Tibial nerve (tissue), 4 donors: ENCODE measurements at regions not wholly inside any gene's neighbourhood (a gene's known extent, or its start where the extent isn't known, plus 50 kb on each side); places are given as distances from the start of the nearest gene placed in this dataset.

ENCODE experiments used
- DNase-seq, 2 donors: peaks; one replicate each; pipeline ENCODE4 v3.0.0-alpha.2; 2019; ENCODE audit warnings: low spot score in 2 of 2
- H3K27ac ChIP-seq, 4 donors: fragments of 200-600 bp; sonication (generic) in 3 of 4; one replicate each; pipeline ENCODE4 v1.5.1; 2017 to 2019; ENCODE audit warnings: mild to moderate bottlenecking in 1 of 4
- H3K27me3 ChIP-seq, 2 donors: fragments of 200-600 bp; sonication (generic) in 1 of 2; one replicate each; pipeline versions ENCODE4 v1.5.1 to v1.6.0; 2017 to 2019
- H3K36me3 ChIP-seq, 3 donors: fragments of 200-600 bp; sonication (generic); one replicate each; pipeline ENCODE4 v1.5.1; 2018 to 2019
- H3K4me1 ChIP-seq, 4 donors: fragments of 200-600 bp; sonication (generic) in 3 of 4; one replicate each; pipeline ENCODE4 v1.5.1; 2017 to 2019
- H3K4me3 ChIP-seq, 4 donors: fragments of 200-600 bp; sonication (generic) in 3 of 4; one replicate each; pipeline ENCODE4 v1.5.1; 2017 to 2019; ENCODE audit warnings: mild to moderate bottlenecking in 1 of 4, moderate library complexity in 1 of 4
- H3K9me3 ChIP-seq, 4 donors: fragments of 200-600 bp; sonication (generic) in 3 of 4; one replicate each; pipeline ENCODE4 v1.5.1; 2017 to 2019
- EP300 ChIP-seq, 2 donors: sonication (generic); formaldehyde crosslinking; IDR thresholded peaks; one replicate each; pipeline ENCODE4 v1.6.1; 2017; ENCODE audit warnings: antibody characterized with exemption in 2 of 2, mild to moderate bottlenecking in 1 of 2
- POLR2A ChIP-seq, 2 donors: fragments of 450-650 bp; IDR thresholded peaks; one replicate each; pipeline ENCODE4 v1.6.1; 2017; ENCODE audit warnings: antibody characterized with exemption in 2 of 2, mild to moderate bottlenecking in 2 of 2, moderate library complexity in 2 of 2
- WGBS, 2 donors: methylation state at CpG; one replicate each; pipeline ENCODE4 v1.1.5; 2018; 5-methylcytosine and 5-hydroxymethylcytosine counted together
- TF ChIP-seq, protein P1 (sequence below), 5 experiments: fragments of 200-600 bp in 3 of 5; fragments of 450-650 bp in 2 of 5; sonication (generic) in 3 of 5; IDR thresholded peaks; one replicate each; pipeline ENCODE4 v1.5.1; 2016 to 2019; ENCODE audit warnings: antibody characterized with exemption in 5 of 5, mild to moderate bottlenecking in 3 of 5, moderate library complexity in 2 of 5

DNA sequence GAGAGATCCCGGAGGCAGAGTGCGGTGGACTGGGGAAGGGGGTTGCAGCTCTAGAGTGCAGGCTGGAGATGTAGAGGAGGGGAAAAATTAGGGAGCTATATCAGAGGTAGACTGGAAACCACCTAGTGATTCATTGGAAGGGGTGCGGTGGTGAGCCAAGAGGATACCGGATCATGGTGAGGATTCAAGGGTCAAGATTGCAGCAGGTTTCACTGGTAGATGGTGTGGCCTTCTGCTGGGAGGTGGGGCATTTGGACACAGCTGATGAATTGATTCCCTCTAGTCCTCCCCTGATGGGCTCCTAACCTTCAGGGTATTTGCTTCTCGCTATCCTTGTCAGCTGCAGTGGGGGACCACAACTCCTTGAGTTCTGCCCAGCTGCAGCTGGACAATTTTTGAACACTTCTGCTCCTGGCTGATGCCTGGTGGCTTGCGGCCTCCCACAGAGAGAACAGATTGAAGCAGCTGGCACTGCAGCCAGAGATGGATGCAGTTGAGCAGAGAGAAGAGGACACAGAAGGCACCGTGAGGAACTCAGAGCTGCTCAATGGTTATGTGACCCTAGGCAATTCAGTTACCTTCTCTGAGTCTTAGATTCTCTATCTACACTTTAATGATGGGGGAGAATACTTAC, 134.4 kb upstream of the ABCA1 start:
- Histone ChIP-seq H3K27ac (no peak overlapping the region), H3K4me1 (peaks cover 3 to 35% (median 22%) of the 10 kb centered on the region in 4 donors), H3K9me3 (no peaks in the 10 kb centered on the region), H3K36me3 (no peaks in the 10 kb centered on the region), H3K4me3 (no peak overlapping the region), H3K27me3 (no peaks in the 10 kb centered on the region)
- no peak for DNase-seq
- TF ChIP-seq, protein P1, sequence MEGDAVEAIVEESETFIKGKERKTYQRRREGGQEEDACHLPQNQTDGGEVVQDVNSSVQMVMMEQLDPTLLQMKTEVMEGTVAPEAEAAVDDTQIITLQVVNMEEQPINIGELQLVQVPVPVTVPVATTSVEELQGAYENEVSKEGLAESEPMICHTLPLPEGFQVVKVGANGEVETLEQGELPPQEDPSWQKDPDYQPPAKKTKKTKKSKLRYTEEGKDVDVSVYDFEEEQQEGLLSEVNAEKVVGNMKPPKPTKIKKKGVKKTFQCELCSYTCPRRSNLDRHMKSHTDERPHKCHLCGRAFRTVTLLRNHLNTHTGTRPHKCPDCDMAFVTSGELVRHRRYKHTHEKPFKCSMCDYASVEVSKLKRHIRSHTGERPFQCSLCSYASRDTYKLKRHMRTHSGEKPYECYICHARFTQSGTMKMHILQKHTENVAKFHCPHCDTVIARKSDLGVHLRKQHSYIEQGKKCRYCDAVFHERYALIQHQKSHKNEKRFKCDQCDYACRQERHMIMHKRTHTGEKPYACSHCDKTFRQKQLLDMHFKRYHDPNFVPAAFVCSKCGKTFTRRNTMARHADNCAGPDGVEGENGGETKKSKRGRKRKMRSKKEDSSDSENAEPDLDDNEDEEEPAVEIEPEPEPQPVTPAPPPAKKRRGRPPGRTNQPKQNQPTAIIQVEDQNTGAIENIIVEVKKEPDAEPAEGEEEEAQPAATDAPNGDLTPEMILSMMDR (IDR thresholded peaks at IDR 0.05): no peak
- TF ChIP-seq POLR2A (IDR thresholded peaks at IDR 0.05): no peak
- TF ChIP-seq EP300 (IDR thresholded peaks at IDR 0.05): no peak
- WGBS, 2 donors: 93 to 95% methylated on average over 7 of the region's 7 CpGs

DNA sequence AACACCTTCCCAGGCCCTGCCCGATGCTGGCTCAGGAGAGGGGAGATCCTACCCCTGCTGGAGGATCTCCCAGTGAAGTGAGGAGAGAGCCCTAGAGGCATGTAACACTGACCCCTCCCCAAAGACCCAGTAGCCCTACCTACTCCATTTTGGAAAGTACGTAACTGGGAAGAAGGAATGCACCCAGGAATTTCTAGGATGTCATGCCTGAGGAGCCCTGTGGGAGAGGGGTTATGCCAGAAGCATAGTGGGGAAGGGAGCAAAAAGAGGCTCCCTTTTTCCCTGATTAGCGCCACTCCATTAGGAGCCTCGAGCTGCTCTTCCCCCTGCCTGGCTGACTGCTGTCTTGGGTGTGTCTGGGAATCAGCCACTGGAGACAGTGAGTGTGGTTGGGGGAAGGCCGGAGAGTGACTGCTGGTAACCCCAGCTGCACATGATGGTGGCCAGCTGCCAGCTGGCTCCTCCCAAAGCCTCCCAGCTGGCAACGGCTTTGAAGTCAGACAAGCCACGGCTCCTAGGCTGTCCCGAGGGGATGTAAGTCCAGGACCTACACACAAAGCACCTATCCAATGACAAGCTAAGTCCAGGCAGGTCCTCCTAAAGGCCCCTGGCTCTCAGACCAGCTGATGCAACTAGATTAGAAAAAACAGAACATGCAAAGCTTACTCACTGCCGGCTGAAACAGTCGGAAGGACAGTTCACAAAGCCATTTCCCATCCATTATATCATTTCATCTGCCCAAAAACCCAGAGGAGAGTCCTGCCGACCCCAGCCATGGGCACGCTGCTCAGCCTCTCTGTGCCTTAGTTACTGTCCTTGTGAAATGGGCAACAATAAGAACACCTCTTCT, 136.5 kb upstream of the ABCA1 start:
- DNase-seq: peak; percentile 86 to 88
- TF ChIP-seq, protein P1 (IDR thresholded peaks at IDR 0.05): peak in 2 of 5 experiments; percentile 17 to 46
- TF ChIP-seq EP300 (IDR thresholded peaks at IDR 0.05): peak; percentile 61 to 93
- TF ChIP-seq POLR2A (IDR thresholded peaks at IDR 0.05): peak in 1 of 2 donors; percentile 14
- Histone ChIP-seq H3K9me3 (peaks cover 0 to 7% (median 0%) of the 10 kb centered on the region in 4 donors), H3K27ac (peak overlapping the region; percentile 21 to 87 (median 64)), H3K4me3 (peak overlapping the region in 1 of 4 donors; percentile 9), H3K27me3 (no peaks in the 10 kb centered on the region), H3K36me3 (no peaks in the 10 kb centered on the region), H3K4me1 (peaks cover 3 to 35% (median 22%) of the 10 kb centered on the region in 4 donors)
- 14 to 17% methylated on average over 11 to 12 of the region's 12 CpGs for WGBS, 2 donors

DNA sequence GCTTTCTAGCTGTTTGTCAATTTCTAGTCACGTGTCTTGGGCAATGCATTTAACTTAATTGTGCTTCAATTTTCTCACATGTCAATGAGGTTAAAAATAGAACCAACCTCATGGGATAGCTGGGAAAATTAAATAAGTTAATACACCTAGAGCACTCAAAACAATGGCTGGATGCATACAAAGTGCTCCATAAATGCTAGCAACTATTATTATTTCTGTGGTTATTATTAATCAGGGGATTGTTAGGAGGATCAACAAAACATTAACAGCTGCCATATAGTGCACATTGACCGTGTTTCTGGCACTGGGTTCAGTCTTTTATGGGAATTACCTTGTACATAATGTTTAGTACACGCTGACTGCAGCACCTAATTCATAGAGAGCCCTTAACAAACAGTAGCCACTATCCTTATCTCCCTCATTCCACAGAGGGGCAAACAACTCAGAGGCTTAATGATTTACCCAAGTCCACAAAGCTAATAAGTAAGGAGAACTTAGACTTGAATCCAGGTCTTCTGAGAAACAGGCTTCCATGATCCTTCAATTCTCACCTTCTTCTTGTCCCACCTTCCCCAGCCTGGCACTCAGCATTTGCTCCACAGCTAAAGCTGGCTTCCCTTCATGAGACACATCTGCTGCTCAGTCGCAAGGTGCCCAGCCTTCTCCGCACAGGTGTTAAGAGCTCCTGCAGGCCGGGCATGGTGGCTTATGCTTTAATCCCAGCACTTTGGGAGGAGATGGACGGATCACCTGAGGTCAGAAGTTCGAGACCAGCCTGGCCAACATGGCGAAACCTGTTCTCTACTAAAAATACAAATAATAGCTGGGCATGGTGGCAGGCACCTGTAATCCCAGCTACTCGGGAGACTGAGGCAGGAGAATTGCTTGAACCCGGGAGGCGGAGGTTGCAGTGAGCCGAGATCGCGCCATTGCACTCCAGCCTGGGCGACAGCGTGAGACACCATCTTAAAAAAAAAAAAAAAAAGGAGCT, 137.4 kb upstream of the ABCA1 start:
- TF ChIP-seq POLR2A (IDR thresholded peaks at IDR 0.05) (no peak), EP300 (IDR thresholded peaks at IDR 0.05) (no peak)
- TF ChIP-seq, protein P1 (IDR thresholded peaks at IDR 0.05): no peak
- H3K9me3 ChIP-seq: peaks cover 0 to 7% (median 0%) of the 10 kb centered on the region in 4 donors
- no peaks in the 10 kb centered on the region for H3K27me3 ChIP-seq
- peak overlapping the region in 2 of 4 donors; percentile 82 to 87 for H3K27ac ChIP-seq
- H3K4me1 ChIP-seq: peaks cover 3 to 35% (median 22%) of the 10 kb centered on the region in 4 donors
- no peaks in the 10 kb centered on the region for H3K36me3 ChIP-seq
- 88 to 91% methylated on average over 16 to 17 of the region's 17 CpGs for WGBS, 2 donors
- H3K4me3 ChIP-seq: no peak overlapping the region
- no peak for DNase-seq

DNA sequence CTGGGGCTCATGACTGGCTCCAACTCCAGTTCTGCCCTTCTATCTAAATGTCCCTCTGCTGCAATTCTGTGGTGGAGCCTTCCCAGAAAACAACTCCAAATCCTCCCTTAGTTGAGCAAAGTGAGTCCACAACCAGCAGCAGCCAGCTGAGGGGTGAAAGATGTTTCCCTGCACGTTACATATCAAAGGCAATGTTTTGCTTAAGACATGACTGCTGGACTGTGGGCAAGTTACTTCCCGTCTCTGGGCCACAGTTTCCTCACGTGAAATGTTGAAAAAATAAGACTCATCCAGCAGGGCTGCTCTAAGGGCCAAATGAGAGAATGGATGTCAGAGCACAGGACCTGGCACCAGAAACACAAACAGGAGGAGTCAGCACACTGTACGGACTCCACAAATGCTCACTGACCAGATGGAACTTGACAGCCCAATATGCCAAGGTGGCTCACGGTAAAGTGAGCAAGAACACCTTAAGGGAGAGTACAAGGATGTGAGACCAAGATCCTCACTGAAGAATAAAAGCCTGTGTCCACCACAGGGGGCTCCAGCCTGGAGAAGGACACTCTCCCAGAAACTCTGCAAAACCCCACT, 138.4 kb upstream of the ABCA1 start:
- Histone ChIP-seq H3K27ac (no peak overlapping the region), H3K9me3 (peaks cover 0 to 7% (median 0%) of the 10 kb centered on the region in 4 donors), H3K4me1 (peaks cover 3 to 35% (median 22%) of the 10 kb centered on the region in 4 donors), H3K4me3 (no peak overlapping the region), H3K27me3 (no peaks in the 10 kb centered on the region), H3K36me3 (no peaks in the 10 kb centered on the region)
- no peak for TF ChIP-seq POLR2A (IDR thresholded peaks at IDR 0.05)
- TF ChIP-seq EP300 (IDR thresholded peaks at IDR 0.05): peak in 1 of 2 donors; percentile 76
- DNase-seq: peak in 1 of 2 donors; percentile 54
- 74 to 77% methylated on average over 5 of the region's 5 CpGs for WGBS, 2 donors
